ENCODE measurements at regions not wholly inside any gene's neighbourhood (a gene's known extent, or its start where the extent isn't known, plus 50 kb on each side); places are given as distances from the start of the nearest gene placed in this dataset.

- no peaks in the 10 kb centered on the region for H4K20me1 ChIP-seq (ENCODE audit: control insufficient read depth, extremely low read depth, insufficient read depth, low read length)
- dilution Hi-C loops (cut with MboI; ENCODE audit: extremely low pct_ligation_motif_present, low sequenced_read_pairs) = no loop called here
Observed at GRCh38 chr13:42498521-42498920, 75.4 kb upstream of the TNFSF11 start.

More at GRCh38 chr13:42498521-42498920, 75.4 kb upstream of the TNFSF11 start:
- Histone ChIP-seq H3K4me3 (ENCODE audit: control insufficient read depth in 2 of 3, extremely low read depth in 1 of 3, insufficient read depth in 2 of 3, low read depth in 1 of 3, low read length in 3 of 3) (no peak overlapping the region), H3K4me1 (ENCODE audit: control insufficient read depth, extremely low read depth, insufficient read depth, low read length) (peaks cover 7% of the 10 kb centered on the region), H3K27me3 (ENCODE audit: control insufficient read depth, extremely low read depth, insufficient read depth, low read length) (no peaks in the 10 kb centered on the region), H3K4me2 (ENCODE audit: control insufficient read depth, extremely low read depth, insufficient read depth, low read depth, low read length) (no peak overlapping the region), H2AFZ (ENCODE audit: control insufficient read depth, low read length) (no peak overlapping the region), H3K9ac (ENCODE audit: control insufficient read depth, extremely low read depth, insufficient read depth, low read length) (no peak overlapping the region), H3K27ac (ENCODE audit: control insufficient read depth, insufficient read depth, low read length) (no peak overlapping the region), H3K79me2 (ENCODE audit: control insufficient read depth, insufficient read depth, low read length) (no peaks in the 10 kb centered on the region), H3K9me1 (ENCODE audit: control insufficient read depth, extremely low read depth, insufficient read depth, low read length) (no peaks in the 10 kb centered on the region), H3K9me3 (ENCODE audit: control insufficient read depth, low read depth, low read length) (no peaks in the 10 kb centered on the region), H3K36me3 (ENCODE audit: control insufficient read depth in 2 of 2, extremely low read depth in 1 of 2, insufficient read depth in 2 of 2, low read length in 2 of 2) (no peaks in the 10 kb centered on the region)
- DNase-seq (ENCODE audit: low read depth, low spot score) (no peak), FAIRE-seq (no peak)
- no peak for TF ChIP-seq EZH2 (IDR thresholded peaks at IDR 0.05; ENCODE audit: low read length)
- TF ChIP-seq CTCF (optimal IDR thresholded peaks at IDR 0.05 in 1 of 3, IDR thresholded peaks at IDR 0.05 in 1 of 3, conservative IDR thresholded peaks at IDR 0.05 in 1 of 3; ENCODE audit: extremely low read depth in 1 of 3, insufficient read depth in 2 of 3, low read length in 3 of 3) = no peak

Data from keratinocyte (primary cell).